ENCODE measurements at regions not wholly inside any gene's neighbourhood (a gene's known extent, or its start where the extent isn't known, plus 50 kb on each side); places are given as distances from the start of the nearest gene placed in this dataset.

DNA sequence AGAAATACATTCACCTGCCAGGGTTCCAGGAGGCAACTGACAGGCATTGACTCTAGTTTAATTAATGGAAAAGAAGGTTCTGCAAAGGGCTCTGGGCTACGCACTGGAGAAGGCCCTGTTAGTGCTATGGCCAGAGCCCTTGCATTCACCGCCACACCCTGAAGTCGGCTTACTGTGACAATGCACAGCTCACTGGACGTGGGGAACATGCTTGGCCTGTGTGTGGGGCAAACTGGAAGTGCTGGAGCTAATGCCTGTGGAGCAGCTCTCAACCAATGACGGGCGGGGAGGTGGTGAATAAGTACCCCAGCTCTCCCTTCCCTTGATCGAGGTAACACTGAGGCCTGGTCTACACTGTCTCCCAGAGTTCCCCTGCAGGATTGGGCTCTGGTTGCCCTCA, 209.8 kb downstream of the HAUS1 start:
- TF ChIP-seq, protein P1, sequence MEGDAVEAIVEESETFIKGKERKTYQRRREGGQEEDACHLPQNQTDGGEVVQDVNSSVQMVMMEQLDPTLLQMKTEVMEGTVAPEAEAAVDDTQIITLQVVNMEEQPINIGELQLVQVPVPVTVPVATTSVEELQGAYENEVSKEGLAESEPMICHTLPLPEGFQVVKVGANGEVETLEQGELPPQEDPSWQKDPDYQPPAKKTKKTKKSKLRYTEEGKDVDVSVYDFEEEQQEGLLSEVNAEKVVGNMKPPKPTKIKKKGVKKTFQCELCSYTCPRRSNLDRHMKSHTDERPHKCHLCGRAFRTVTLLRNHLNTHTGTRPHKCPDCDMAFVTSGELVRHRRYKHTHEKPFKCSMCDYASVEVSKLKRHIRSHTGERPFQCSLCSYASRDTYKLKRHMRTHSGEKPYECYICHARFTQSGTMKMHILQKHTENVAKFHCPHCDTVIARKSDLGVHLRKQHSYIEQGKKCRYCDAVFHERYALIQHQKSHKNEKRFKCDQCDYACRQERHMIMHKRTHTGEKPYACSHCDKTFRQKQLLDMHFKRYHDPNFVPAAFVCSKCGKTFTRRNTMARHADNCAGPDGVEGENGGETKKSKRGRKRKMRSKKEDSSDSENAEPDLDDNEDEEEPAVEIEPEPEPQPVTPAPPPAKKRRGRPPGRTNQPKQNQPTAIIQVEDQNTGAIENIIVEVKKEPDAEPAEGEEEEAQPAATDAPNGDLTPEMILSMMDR (conservative IDR thresholded peaks at IDR 0.05) = no peak
- no peak for TF ChIP-seq ZFX (IDR thresholded peaks at IDR 0.05)

All from C4-2B (cell line).